GM18951 (cell line): ENCODE measurements at regions not wholly inside any gene's neighbourhood (a gene's known extent, or its start where the extent isn't known, plus 50 kb on each side); places are given as distances from the start of the nearest gene placed in this dataset.
"Not testable (repeated sequence)": the region's sequence is repeated elsewhere in the genome, so short reads cannot be mapped to it uniquely, and the experiment has no call there.

Experiments used
- POLR2A ChIP-seq: IDR thresholded peaks from 4 replicates; pipeline ENCODE4 v1.6.1; 2011; ENCODE audit warnings: mild to moderate bottlenecking; ENCODE audit not compliant: insufficient read length, insufficient read depth; ENCODE audit errors: extremely low read depth
- in situ Hi-C: fragments of 300-500 bp; cut with MboI; formaldehyde crosslinking; loops from one replicate; pipeline ENCODE4 v1.12.0; 2022; ENCODE audit warnings: low sequenced_read_pairs, mixed read lengths, inconsistent platforms; ENCODE audit not compliant: unreplicated experiment

DNA sequence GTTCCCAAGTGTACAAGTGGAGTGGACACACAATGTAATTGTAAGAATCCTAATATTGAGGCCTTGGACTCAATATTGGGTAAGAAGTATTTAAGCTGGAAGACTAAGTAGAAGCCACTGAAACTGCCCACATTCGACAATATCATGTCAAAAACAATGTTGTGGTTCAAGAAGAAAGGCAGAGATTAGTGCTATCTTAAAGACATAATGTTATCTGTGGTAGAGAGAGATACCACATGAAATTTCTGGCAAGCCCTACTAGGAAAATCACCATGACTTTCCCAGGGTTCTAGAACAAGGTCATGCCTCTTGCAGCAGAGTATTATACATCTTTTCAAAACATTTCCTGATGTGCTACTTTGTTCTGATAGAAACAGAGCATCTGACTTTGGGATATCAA is 192.6 kb downstream of the RAP2B start:
- TF ChIP-seq POLR2A: no peak
- in situ Hi-C loops: no loop called here

DNA sequence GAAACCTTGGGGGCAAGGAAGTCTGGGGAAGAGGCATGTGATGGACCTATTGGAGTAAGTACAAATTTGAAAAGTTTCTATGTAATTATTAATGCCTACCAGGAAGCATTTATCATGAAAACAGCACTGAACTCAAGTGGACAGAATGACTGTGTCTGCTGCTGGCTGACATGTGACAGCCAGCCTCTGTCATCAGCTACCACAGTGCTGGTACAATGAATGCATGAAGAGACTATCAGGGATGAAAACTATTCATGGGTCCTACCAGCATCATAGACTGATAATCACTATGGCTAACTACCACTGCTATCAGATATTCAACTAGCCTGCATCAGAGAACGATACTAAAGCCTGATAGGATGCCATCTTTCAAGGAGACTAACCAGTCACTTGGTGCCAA is 193.5 kb downstream of the RAP2B start:
- in situ Hi-C loops: no loop called here
- no peak for TF ChIP-seq POLR2A

GRCh38 chr3:153356908-153357307 is 194.9 kb downstream of the RAP2B start:
- in situ Hi-C loops: no loop called here
- no peak for TF ChIP-seq POLR2A

GRCh38 chr3:153357436-153357835 is 195.4 kb downstream of the RAP2B start:
- no peak for TF ChIP-seq POLR2A
- in situ Hi-C loops: no loop called here

DNA sequence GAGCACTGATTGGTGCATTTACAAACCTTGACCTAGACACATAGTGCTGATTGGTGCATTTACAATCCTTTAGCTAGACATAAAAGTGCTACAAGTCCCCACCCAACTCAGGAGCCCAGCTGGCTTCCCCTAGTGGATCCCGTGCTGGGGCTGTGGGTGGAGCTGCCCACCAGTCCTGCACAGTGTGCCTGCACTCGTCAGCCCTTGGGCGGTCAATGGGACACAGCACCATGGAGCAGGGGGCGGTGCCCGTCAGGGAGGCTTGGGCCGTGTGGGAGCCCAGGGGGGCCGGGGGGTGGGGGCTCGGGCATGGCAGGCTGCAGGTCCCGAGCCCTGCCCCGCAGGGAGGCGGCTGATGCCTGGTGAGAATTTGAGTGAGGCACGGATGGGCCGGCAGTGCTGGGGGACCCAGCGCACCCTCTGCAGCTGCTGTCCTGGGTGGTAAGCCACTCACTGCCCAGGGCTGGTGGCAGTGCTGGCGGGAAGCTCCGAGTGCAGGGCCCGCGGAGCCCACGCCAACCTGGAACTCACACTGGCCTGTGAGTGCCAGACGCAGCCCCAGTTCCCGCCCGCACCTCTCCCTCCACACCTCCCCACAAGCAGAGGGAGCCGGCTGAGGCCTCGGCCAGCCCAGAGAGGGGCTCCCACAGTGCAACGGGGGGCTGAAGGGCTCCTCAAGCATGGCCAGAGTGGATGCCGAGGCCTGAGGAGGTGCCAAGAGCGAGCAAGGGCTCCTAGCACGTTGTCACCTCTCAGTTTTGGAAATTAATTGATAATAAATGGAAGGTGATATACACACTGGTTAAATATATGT is 207.7 kb downstream of the RAP2B start:
- no peak for TF ChIP-seq POLR2A
- in situ Hi-C loops: no loop called here

DNA sequence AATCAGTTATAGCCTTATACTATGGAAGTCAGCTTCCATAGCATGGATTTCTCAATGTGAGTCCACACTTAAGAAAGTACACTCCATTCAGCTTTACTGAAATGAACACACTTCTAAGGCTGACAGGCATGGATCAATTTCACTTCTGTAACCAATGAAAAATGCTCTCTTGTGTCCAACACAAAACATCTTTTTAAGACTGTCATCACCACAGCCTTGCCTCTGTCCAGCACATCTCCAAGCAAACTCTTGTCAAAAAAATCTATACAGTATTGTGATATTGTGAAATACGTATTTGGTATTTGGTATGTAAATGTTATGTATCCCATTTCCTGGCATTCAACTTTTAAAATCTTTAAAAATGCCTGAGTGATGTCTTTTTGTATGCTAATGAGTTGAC is 208.7 kb downstream of the RAP2B start:
- no peak for TF ChIP-seq POLR2A
- in situ Hi-C loops: no loop called here

DNA sequence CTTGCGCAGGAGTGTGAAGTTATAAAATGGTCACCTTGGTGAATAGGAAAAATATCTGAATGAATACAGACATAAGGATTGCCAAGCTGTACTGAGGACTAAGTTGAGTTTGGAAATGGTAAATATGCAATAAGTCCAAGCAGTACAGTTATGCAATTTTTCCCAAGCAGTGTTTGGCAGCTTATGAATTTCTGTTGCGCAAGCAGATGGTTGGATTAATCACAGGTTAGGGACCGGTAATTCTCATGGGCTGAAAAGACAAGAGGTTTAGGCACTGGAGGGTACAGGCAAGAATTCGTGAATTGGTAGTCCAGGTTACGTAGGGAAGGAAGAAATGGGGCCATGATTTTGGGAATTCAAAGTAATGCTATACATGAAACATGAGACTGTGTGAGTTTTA is 210.3 kb downstream of the RAP2B start:
- in situ Hi-C loops: no loop called here
- no peak for TF ChIP-seq POLR2A

- in situ Hi-C loops: no loop called here
- no peak for TF ChIP-seq POLR2A
Measured at GRCh38 chr3:153373606-153374005, 211.6 kb downstream of the RAP2B start.

DNA sequence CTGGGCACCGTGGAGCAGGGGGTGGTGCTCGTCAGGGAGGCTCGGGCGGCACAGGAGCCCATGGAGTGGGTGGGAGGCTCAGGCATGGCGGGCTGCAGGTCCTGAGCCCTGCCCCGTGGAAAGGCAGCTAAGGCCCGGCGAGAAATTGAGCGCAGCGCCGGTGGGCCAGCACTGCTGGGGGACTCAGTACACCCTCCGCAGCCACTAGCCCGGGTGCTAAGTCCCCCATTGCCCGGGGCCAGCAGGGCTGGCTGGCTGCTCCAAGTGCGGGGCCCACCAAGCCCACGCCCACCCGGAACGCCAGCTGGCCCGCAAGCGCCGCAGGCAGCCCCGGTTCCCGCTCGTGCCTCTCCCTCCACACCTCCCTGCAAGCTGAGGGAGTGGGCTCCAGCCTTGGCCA is 216.3 kb downstream of the RAP2B start:
- in situ Hi-C loops: not testable (repeated sequence)

DNA sequence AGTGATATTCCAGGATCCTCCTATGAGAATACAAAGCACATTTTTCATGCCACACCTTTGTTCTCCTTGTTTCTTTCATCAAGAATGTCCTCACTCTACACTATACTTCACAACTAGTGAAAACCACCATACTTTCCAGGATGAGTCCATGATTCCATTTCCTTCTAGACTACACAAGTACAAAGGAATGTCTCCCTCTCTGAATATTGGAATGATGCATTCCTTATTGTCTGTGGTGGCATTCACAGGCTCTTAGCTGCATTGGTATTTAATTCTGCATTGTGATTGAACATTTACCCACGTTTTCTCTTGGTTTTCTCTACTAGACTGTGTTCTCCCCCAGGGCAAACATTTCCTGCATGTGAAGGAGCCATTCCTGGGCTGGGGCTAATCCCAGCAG is 217.5 kb downstream of the RAP2B start:
- no peak for TF ChIP-seq POLR2A
- in situ Hi-C loops: no loop called here

DNA sequence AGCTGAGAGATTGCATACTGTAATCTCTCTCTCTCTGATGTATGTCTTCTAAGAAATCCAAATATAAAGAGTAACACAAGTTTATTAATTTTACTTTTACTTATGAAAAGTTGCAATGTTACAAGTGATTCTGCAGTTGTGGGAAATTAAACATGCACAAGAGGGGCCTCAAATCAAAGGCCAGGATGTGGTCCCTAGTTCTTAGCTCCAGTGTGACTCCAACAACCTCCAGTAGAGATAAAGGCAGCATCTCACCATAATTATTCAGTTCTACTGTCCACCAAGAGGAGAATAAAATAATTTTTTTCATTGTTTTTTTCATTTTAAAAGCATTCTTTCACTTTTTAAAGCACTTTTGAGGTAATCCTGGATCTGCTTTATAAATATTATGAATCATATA is 223.3 kb downstream of the RAP2B start:
- TF ChIP-seq POLR2A: no peak
- in situ Hi-C loops: no loop called here

- in situ Hi-C loops: no loop called here
- no peak for TF ChIP-seq POLR2A
Measured at GRCh38 chr3:153392363-153392762, 230.3 kb downstream of the RAP2B start.

GRCh38 chr3:153394017-153394416 is 232.0 kb downstream of the RAP2B start:
- in situ Hi-C loops: no loop called here

DNA sequence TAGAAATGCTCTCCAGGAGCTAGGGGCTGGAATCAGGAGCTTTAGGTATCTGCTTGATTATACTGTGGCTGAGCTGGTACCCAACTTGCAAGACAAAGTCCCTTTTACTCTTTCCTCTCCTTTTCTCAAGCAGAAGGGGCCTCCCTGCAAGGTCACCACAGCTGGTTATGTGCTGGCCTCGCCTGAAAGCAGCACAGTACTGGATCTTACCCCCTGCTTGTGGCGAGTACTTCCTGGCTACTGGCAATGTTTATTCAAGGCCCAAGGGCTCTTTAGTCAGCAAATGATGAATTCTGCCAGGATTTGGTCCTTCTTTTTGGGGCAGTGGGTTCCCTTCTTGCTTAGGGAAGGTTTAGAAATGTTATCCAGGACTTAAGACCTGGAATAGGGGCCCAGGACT is 234.6 kb downstream of the RAP2B start:
- TF ChIP-seq POLR2A: no peak
- in situ Hi-C loops: no loop called here

More at GRCh38 chr3:153394017-153394416, 232.0 kb downstream of the RAP2B start:
- no peak for TF ChIP-seq POLR2A

- in situ Hi-C loops: no loop called here
- no peak for TF ChIP-seq POLR2A
Measured at GRCh38 chr3:153397794-153398193, 235.8 kb downstream of the RAP2B start.
